Activated CD4-positive, CD25-positive, alpha-beta regulatory T cell treated with anti-CD3 and anti-CD28 coated beads, Interleukin-2, amount 50 U/mL, for 72 hours (primary cell): ENCODE measurements at regions not wholly inside any gene's neighbourhood (a gene's known extent, or its start where the extent isn't known, plus 50 kb on each side); places are given as distances from the start of the nearest gene placed in this dataset.

Experiments used
- DNase-seq: peaks from one replicate; pipeline ENCODE4 v3.0.0; 2021

- DNase-seq: no peak
Measured at GRCh38 chr14:66381755-66382154, 104.4 kb upstream of the CCDC196 start.

GRCh38 chr14:66383257-66383656 is 102.9 kb upstream of the CCDC196 start:
- DNase-seq: no peak

- no peak for DNase-seq
Measured at GRCh38 chr14:66383771-66384170, 102.4 kb upstream of the CCDC196 start.

- DNase-seq: no peak
Measured at GRCh38 chr14:66388516-66388915, 97.7 kb upstream of the CCDC196 start.

- DNase-seq: no peak
Measured at GRCh38 chr14:66389481-66389880, 96.7 kb upstream of the CCDC196 start.

- no peak for DNase-seq
Measured at GRCh38 chr14:66395300-66395699, 90.9 kb upstream of the CCDC196 start.

GRCh38 chr14:66396164-66396563 is 90.0 kb upstream of the CCDC196 start:
- no peak for DNase-seq

- no peak for DNase-seq
Measured at GRCh38 chr14:66398437-66398836, 87.7 kb upstream of the CCDC196 start.

- DNase-seq: no peak
Measured at GRCh38 chr14:66401449-66402095, 84.6 kb upstream of the CCDC196 start.

- no peak for DNase-seq
Measured at GRCh38 chr14:66403183-66403582, 83.0 kb upstream of the CCDC196 start.

GRCh38 chr14:66404051-66404545 is 82.1 kb upstream of the CCDC196 start:
- no peak for DNase-seq

GRCh38 chr14:66405158-66405557 is 81.0 kb upstream of the CCDC196 start:
- DNase-seq: no peak

GRCh38 chr14:66413901-66414300 is 72.3 kb upstream of the CCDC196 start:
- DNase-seq: no peak

GRCh38 chr14:66414511-66414910 is 71.7 kb upstream of the CCDC196 start:
- no peak for DNase-seq

GRCh38 chr14:66420251-66421006 is 65.7 kb upstream of the CCDC196 start:
- no peak for DNase-seq

- no peak for DNase-seq
Measured at GRCh38 chr14:66421990-66422946, 63.9 kb upstream of the CCDC196 start.

- DNase-seq: no peak
Measured at GRCh38 chr14:66425402-66425801, 60.8 kb upstream of the CCDC196 start.

GRCh38 chr14:66426451-66426850 is 59.7 kb upstream of the CCDC196 start:
- no peak for DNase-seq

- no peak for DNase-seq
Measured at GRCh38 chr14:66432334-66432733, 53.8 kb upstream of the CCDC196 start.

GRCh38 chr14:66434464-66434863 is 51.7 kb upstream of the CCDC196 start:
- DNase-seq: no peak

GRCh38 chr14:66435683-66436082 is 50.5 kb upstream of the CCDC196 start:
- DNase-seq: no peak
